Liver (tissue), 3 donors: ENCODE measurements at regions not wholly inside any gene's neighbourhood (a gene's known extent, or its start where the extent isn't known, plus 50 kb on each side); places are given as distances from the start of the nearest gene placed in this dataset.

Experiments used
- TAF1 ChIP-seq: conservative IDR thresholded peaks from 2 replicates; pipeline ENCODE4 v1.6.1; 2016; ENCODE audit warnings: antibody characterized with exemption, mild to moderate bottlenecking
- ZBTB33 ChIP-seq: IDR thresholded peaks from 2 replicates; pipeline ENCODE4 v1.6.1; 2016; ENCODE audit warnings: antibody characterized with exemption
- TF ChIP-seq, protein P1 (sequence below): fragments of 150-350 bp; IDR thresholded peaks from 2 replicates; pipeline ENCODE4 v1.5.1; 2017; ENCODE audit warnings: improper control_type of control experiment, low read depth, low read length; ENCODE audit not compliant: missing input control
- donor health status: healthy.
- donor health status: healthy.

DNA sequence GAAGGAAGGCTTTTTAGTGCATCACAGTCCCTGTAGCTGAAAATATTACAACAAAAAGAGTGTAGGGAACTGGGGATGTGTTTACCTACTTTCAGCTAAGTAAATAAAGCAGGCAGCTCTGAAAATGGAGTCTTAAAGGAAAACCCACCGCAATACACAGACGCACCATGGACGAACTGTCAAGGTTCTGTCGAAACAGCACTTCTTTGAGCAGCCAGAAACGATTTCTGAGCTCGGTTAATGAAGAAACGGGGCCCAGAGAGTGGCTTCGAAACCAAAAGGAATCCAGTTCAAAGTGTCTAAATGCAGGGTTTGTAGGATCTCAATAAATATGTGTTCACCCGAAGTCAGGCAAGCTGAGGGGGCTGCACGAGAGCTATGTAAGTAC, 275.4 kb upstream of the NEBL start:
- TF ChIP-seq, protein P1, sequence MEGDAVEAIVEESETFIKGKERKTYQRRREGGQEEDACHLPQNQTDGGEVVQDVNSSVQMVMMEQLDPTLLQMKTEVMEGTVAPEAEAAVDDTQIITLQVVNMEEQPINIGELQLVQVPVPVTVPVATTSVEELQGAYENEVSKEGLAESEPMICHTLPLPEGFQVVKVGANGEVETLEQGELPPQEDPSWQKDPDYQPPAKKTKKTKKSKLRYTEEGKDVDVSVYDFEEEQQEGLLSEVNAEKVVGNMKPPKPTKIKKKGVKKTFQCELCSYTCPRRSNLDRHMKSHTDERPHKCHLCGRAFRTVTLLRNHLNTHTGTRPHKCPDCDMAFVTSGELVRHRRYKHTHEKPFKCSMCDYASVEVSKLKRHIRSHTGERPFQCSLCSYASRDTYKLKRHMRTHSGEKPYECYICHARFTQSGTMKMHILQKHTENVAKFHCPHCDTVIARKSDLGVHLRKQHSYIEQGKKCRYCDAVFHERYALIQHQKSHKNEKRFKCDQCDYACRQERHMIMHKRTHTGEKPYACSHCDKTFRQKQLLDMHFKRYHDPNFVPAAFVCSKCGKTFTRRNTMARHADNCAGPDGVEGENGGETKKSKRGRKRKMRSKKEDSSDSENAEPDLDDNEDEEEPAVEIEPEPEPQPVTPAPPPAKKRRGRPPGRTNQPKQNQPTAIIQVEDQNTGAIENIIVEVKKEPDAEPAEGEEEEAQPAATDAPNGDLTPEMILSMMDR, result no peak
- TF ChIP-seq ZBTB33 (no peak), TAF1 (no peak)
